HL-60 (cell line): ENCODE measurements at regions not wholly inside any gene's neighbourhood (a gene's known extent, or its start where the extent isn't known, plus 50 kb on each side); places are given as distances from the start of the nearest gene placed in this dataset.

Source experiments
- CTCF ChIP-seq: IDR thresholded peaks from one replicate; pipeline ENCODE4 v1.5.1; 2011; ENCODE audit warnings: low read length, control low read depth, inconsistent platforms; ENCODE audit not compliant: insufficient read depth
- GABPA ChIP-seq: IDR thresholded peaks from 2 replicates; pipeline ENCODE4 v1.6.1; 2012; ENCODE audit warnings: low read depth

- TF ChIP-seq CTCF (no peak), GABPA (no peak)
Measured at GRCh38 chr11:129625930-129626329, 189.7 kb upstream of the TMEM45B start.
